Embryonic facial prominence (tissue), 1 donor: ENCODE measurements at regions not wholly inside any gene's neighbourhood (a gene's known extent, or its start where the extent isn't known, plus 50 kb on each side); places are given as distances from the start of the nearest gene placed in this dataset.

Experiments used
- DNase-seq: peaks from one replicate; pipeline ENCODE4 v3.0.0-alpha.2; 2016; ENCODE audit errors: extremely low spot score

DNA sequence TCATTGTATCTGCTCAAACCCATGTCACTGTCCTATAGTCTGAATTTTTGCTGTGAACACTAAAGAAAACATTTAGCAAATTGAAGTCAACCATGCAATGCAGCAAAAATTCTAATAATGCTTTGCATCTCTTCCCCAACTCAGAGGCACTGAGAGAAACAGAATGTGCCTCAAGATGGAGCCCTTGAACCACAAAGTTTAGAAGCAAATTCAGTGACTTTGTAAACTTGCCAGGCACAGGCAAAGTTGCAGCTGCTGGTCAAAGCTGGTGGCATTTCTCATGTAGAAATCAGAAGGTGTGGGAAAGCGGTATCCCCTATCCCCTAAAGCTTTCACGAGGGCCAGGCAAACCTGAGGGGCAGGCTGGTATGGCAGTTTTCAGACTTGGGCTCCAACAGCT, 121.7 kb upstream of the DIPK2B start:
- no peak for DNase-seq

- no peak for DNase-seq
Measured at GRCh38 chrX:45320191-45320590, 119.5 kb upstream of the DIPK2B start.

DNA sequence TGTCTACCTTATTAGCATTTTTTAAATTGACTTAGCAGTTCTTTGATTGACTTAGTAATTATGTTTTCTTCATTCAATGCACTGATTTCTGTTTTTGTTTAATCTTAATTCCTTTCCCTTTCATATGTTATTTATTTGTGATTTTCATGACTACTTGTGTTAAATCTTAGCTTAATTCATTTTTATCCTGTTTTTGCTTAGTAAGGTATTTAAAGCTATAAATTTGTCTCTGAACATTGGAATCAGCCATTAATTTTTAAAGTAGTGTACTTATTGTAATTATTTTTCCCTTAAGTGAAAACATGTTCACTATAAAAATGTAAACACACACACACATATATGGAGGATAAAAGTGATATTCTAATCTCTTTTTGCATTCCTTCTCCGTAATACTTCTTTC, 109.1 kb upstream of the DIPK2B start:
- DNase-seq, result no peak

GRCh38 chrX:45309096-45309495, 108.4 kb upstream of the DIPK2B start:
- DNase-seq, result no peak

GRCh38 chrX:45306794-45307193, 106.1 kb upstream of the DIPK2B start:
- DNase-seq, result no peak

DNA sequence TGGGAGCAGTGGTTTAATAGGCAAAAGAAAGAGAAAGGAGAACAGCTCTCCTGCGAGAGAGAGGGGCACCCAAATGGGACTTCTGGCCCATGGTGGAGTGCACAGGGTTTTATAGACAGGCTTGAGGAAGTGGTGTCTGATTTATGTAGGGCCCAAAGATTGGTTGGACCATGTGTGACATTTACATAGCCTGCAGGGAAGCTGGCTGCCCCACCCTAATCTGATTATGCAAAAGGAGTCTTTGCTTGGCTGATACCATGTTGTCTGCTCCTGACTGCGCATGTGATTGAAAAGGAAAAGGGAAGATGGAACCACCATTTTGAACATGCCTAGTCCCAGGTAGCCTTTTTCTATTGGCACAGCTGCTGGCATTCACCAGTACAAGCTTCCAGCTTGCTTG, 100.0 kb upstream of the DIPK2B start:
- no peak for DNase-seq

DNA sequence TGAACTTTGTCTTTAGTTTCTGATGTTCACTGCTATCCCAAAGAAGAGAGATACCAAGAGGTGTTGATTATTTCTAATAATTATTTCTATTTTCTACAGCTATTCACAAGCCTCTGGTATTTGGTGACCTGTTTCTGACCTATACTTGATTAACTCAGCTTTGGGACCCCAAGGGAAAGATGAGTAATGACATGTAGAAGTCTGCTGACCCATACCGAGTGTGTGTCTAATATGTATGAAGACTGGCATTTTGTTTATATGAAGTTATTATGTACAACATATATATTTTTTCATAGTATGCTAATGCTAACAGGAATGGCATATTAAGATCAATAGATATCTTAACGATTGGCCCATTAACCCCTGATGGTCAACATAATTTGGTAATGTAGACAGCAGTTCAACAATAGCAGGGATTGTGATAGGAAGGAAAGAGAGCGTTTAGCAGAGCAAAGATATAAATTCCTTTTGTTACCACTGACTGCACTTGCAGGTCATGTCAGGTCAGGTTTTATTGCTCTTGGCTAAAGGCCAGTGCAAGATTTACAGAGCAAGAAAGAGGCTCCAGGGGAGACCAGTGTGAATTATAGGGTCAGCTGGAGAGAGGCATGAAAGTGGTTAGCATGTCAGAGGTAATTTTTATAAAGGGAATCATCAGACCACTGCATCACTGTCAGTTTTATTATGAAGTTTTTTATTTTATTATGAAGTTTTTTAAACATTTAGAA, 94.7 kb upstream of the DIPK2B start:
- no peak for DNase-seq

- no peak for DNase-seq
Measured at GRCh38 chrX:45274576-45274975, 73.9 kb upstream of the DIPK2B start.

GRCh38 chrX:45267007-45267406, 66.3 kb upstream of the DIPK2B start:
- no peak for DNase-seq

DNA sequence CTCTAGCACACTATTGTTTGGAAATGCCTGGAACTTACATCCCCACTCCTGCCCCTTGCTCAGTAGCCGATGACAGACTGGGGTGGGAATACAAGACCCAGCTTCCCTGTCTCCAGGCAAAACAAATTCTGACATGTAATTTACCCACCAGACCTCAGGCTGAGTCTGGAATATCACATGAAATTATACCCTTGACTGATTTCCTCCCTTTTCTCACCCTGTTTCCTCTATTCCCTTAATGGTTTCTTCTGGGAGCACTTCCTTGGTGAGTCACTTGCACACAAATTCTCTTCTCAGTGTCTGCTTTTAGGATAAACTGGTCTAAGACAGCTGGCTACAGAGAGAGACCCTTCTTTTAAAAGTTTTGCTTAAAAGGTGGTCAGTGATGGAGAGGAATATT, 65.8 kb upstream of the DIPK2B start:
- no peak for DNase-seq

DNA sequence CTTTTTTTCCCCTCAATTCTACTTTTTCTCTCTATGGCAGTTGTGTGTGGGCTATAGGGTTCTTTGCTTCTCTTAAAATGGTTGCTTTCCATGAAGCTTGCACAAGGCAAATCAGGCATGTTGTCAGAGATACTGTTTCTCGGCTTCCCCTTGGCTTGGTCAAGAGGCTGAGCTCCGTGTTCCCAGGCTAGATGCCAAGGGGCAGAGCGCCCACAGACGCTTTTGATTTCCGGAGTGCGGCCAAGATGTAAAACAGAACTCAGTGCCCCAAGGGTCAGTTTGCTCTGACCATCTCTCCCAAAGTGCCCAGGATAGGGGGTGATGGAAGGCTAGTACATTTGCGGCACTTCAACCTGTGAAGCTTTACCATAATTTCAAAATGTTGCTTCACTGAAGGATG, 64.2 kb upstream of the DIPK2B start:
- no peak for DNase-seq

DNA sequence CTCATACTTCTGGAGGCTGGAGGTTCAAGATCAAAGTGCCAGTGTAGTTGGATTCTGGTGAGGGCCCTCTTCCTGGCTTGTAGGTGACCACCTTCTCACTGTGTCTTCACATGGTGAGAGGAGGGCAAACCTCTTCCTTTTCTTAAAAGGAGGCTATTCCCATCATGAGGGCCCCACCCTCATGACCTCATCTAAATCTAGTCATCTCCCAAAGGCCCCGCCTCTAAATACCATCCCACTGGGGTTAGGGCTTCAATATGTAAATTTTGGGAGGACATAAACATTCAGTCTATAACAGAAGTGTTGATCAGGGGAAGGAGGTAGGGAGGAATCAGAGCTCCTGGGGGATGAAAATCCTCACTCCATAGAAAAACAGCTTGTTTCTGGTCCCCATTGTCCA, 60.8 kb upstream of the DIPK2B start:
- DNase-seq, result no peak

GRCh38 chrX:45261005-45261404, 60.3 kb upstream of the DIPK2B start:
- DNase-seq, result no peak

DNA sequence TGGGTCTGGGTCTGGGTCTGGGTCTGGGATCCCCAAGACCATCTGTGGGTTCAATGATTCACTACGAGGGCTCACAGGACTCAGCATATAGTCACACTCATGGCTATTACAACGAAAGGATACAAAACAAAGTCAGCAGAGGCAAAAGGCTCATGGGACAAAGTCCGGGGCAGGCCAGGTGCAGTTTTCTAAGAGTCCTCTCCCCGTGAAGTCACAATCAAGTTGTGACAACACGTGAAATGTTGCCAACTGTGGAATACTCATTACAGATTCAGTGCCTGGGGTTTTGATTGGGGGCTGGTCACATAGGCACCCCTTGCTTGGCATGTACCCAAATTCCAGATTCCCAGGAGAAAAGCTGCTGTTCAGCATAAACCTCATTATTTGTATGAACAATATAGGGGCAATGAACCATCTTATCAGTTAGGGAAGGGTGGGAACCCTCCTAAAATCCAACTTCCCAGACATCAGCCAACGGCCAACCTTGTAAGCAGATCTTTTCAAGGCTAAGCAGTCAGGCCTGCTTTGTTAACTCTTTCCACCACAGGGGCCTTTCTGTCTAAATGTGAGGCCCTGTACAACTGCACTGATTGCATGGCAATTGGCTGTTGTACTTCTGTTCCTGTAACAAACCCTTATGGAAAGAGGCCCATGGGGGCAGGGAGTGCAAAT, 58.2 kb upstream of the DIPK2B start:
- DNase-seq, result no peak
